ENCODE measurements at regions not wholly inside any gene's neighbourhood (a gene's known extent, or its start where the extent isn't known, plus 50 kb on each side); places are given as distances from the start of the nearest gene placed in this dataset.

GRCh38 chr2:228860601-228861285 is 410.3 kb downstream of the PID1 start:
- no peak overlapping the region for H3K9ac ChIP-seq (ENCODE audit: low read length)
- no peak for TF ChIP-seq EZH2 (IDR thresholded peaks at IDR 0.05; ENCODE audit: borderline replicate concordance, low read length)
- no peaks in the 10 kb centered on the region for H4K20me1 ChIP-seq (ENCODE audit: insufficient read depth, low read length)
- no peaks in the 10 kb centered on the region for H3K9me3 ChIP-seq (ENCODE audit: low read length)
- no peaks in the 10 kb centered on the region for H3F3A ChIP-seq (ENCODE audit: insufficient read depth, low read length)
- no peak overlapping the region for H2AFZ ChIP-seq (ENCODE audit: low read length)
- H3K4me1 ChIP-seq (ENCODE audit: insufficient read depth, low read length, severe bottlenecking) = no peaks in the 10 kb centered on the region
- no peaks in the 10 kb centered on the region for H3K79me2 ChIP-seq (ENCODE audit: insufficient read depth, low read length)
- H3K27me3 ChIP-seq (ENCODE audit: insufficient read depth, low read length) = no peaks in the 10 kb centered on the region
- H3K4me3 ChIP-seq (ENCODE audit: low read depth, low read length, poor library complexity, severe bottlenecking) = no peak overlapping the region
- no peaks in the 10 kb centered on the region for H3K36me3 ChIP-seq (ENCODE audit: insufficient read depth, low read length)
- no peak overlapping the region for H3K4me2 ChIP-seq (ENCODE audit: low read length)
- no peak overlapping the region for H3K27ac ChIP-seq (ENCODE audit: low read depth, low read length, poor library complexity, severe bottlenecking)
- H3K9me2 ChIP-seq (ENCODE audit: low read depth, low read length) = no peaks in the 10 kb centered on the region

- Histone ChIP-seq H3K9ac (ENCODE audit: low read length) (no peak overlapping the region), H3F3A (ENCODE audit: insufficient read depth, low read length) (no peaks in the 10 kb centered on the region), H3K4me2 (ENCODE audit: low read length) (no peak overlapping the region), H3K9me3 (ENCODE audit: low read length) (no peaks in the 10 kb centered on the region), H3K4me1 (ENCODE audit: insufficient read depth, low read length, severe bottlenecking) (no peaks in the 10 kb centered on the region), H2AFZ (ENCODE audit: low read length) (no peak overlapping the region), H4K20me1 (ENCODE audit: insufficient read depth, low read length) (no peaks in the 10 kb centered on the region), H3K79me2 (ENCODE audit: insufficient read depth, low read length) (no peaks in the 10 kb centered on the region), H3K9me2 (ENCODE audit: low read depth, low read length) (no peaks in the 10 kb centered on the region), H3K27me3 (ENCODE audit: insufficient read depth, low read length) (no peaks in the 10 kb centered on the region), H3K36me3 (ENCODE audit: insufficient read depth, low read length) (no peaks in the 10 kb centered on the region), H3K27ac (ENCODE audit: low read depth, low read length, poor library complexity, severe bottlenecking) (no peak overlapping the region), H3K4me3 (ENCODE audit: low read depth, low read length, poor library complexity, severe bottlenecking) (no peak overlapping the region)
- no peak for TF ChIP-seq EZH2 (IDR thresholded peaks at IDR 0.05; ENCODE audit: borderline replicate concordance, low read length)
- no peak for TF ChIP-seq CTCF (IDR thresholded peaks at IDR 0.05; ENCODE audit: low read length)
Measured at GRCh38 chr2:228853151-228853550, 417.9 kb downstream of the PID1 start.

GRCh38 chr2:228848638-228849037 is 422.4 kb downstream of the PID1 start:
- Histone ChIP-seq H2AFZ (ENCODE audit: low read length) (no peak overlapping the region), H3K4me2 (ENCODE audit: low read length) (no peak overlapping the region), H3K9me2 (ENCODE audit: low read depth, low read length) (no peaks in the 10 kb centered on the region), H3K4me1 (ENCODE audit: insufficient read depth, low read length, severe bottlenecking) (no peaks in the 10 kb centered on the region), H3F3A (ENCODE audit: insufficient read depth, low read length) (no peaks in the 10 kb centered on the region), H3K36me3 (ENCODE audit: insufficient read depth, low read length) (no peaks in the 10 kb centered on the region), H3K27me3 (ENCODE audit: insufficient read depth, low read length) (no peaks in the 10 kb centered on the region), H3K4me3 (ENCODE audit: low read depth, low read length, poor library complexity, severe bottlenecking) (no peak overlapping the region), H3K79me2 (ENCODE audit: insufficient read depth, low read length) (no peaks in the 10 kb centered on the region), H4K20me1 (ENCODE audit: insufficient read depth, low read length) (no peaks in the 10 kb centered on the region), H3K9ac (ENCODE audit: low read length) (no peak overlapping the region), H3K9me3 (ENCODE audit: low read length) (no peaks in the 10 kb centered on the region), H3K27ac (ENCODE audit: low read depth, low read length, poor library complexity, severe bottlenecking) (no peak overlapping the region)
- TF ChIP-seq CTCF (IDR thresholded peaks at IDR 0.05; ENCODE audit: low read length) (no peak), EZH2 (IDR thresholded peaks at IDR 0.05; ENCODE audit: borderline replicate concordance, low read length) (no peak)

GRCh38 chr2:228847684-228848083 is 423.4 kb downstream of the PID1 start:
- H2AFZ ChIP-seq (ENCODE audit: low read length) = no peak overlapping the region
- no peak overlapping the region for H3K9ac ChIP-seq (ENCODE audit: low read length)
- H4K20me1 ChIP-seq (ENCODE audit: insufficient read depth, low read length) = no peaks in the 10 kb centered on the region
- no peak overlapping the region for H3K4me2 ChIP-seq (ENCODE audit: low read length)
- no peaks in the 10 kb centered on the region for H3K36me3 ChIP-seq (ENCODE audit: insufficient read depth, low read length)
- H3K9me2 ChIP-seq (ENCODE audit: low read depth, low read length) = no peaks in the 10 kb centered on the region
- no peaks in the 10 kb centered on the region for H3K27me3 ChIP-seq (ENCODE audit: insufficient read depth, low read length)
- H3K4me3 ChIP-seq (ENCODE audit: low read depth, low read length, poor library complexity, severe bottlenecking) = no peak overlapping the region
- H3F3A ChIP-seq (ENCODE audit: insufficient read depth, low read length) = no peaks in the 10 kb centered on the region
- H3K27ac ChIP-seq (ENCODE audit: low read depth, low read length, poor library complexity, severe bottlenecking) = no peak overlapping the region
- no peaks in the 10 kb centered on the region for H3K79me2 ChIP-seq (ENCODE audit: insufficient read depth, low read length)
- TF ChIP-seq CTCF (IDR thresholded peaks at IDR 0.05; ENCODE audit: low read length) = no peak
- TF ChIP-seq EZH2 (IDR thresholded peaks at IDR 0.05; ENCODE audit: borderline replicate concordance, low read length) = no peak
- no peaks in the 10 kb centered on the region for H3K4me1 ChIP-seq (ENCODE audit: insufficient read depth, low read length, severe bottlenecking)
- H3K9me3 ChIP-seq (ENCODE audit: low read length) = no peaks in the 10 kb centered on the region
